CD14-positive monocyte (primary cell): ENCODE measurements at regions not wholly inside any gene's neighbourhood (a gene's known extent, or its start where the extent isn't known, plus 50 kb on each side); places are given as distances from the start of the nearest gene placed in this dataset.
"Not testable (repeated sequence)": the region's sequence is repeated elsewhere in the genome, so short reads cannot be mapped to it uniquely, and the experiment has no call there.

Source experiments
- DNase-seq, 3 donors: peaks; one replicate each; pipeline ENCODE4 v3.0.0-alpha.2; 2011 to 2022
- H2AFZ ChIP-seq: 2 replicates; pipeline ENCODE4 v1.6.0; 2012; ENCODE audit warnings: mild to moderate bottlenecking, low read depth, low read length, inconsistent platforms; ENCODE audit not compliant: insufficient read depth, poor library complexity, severe bottlenecking
- H3K27ac ChIP-seq, 2 donors: 1 replicate in 1 of 2; 2 replicates in 1 of 2; pipeline ENCODE4 v1.5.1; 2012 to 2013; ENCODE audit warnings: low read length in 2 of 2, control low read depth in 1 of 2, inconsistent platforms in 1 of 2, low read depth in 1 of 2, mild to moderate bottlenecking in 1 of 2
- H3K27me3 ChIP-seq, 2 donors: one replicate each; pipeline versions ENCODE4 v1.6.0 to v1.6.1; 2011 to 2013; ENCODE audit warnings: low read length in 2 of 2; ENCODE audit not compliant: control insufficient read depth in 2 of 2, insufficient read depth in 2 of 2
- H3K36me3 ChIP-seq, 2 donors: replicated peaks in 1 of 2; 1 replicate in 1 of 2; 2 replicates in 1 of 2; pipeline versions ENCODE4 v1.5.1 to v1.6.1; 2012 to 2013; ENCODE audit warnings: low read length in 2 of 2, control low read depth in 1 of 2, inconsistent platforms in 1 of 2, mild to moderate bottlenecking in 1 of 2; ENCODE audit not compliant: insufficient read depth in 2 of 2, control insufficient read depth in 1 of 2
- H3K4me1 ChIP-seq, 2 donors: 1 replicate in 1 of 2; 2 replicates in 1 of 2; pipeline versions ENCODE4 v1.5.1 to v1.6.1; 2012 to 2013; ENCODE audit warnings: low read length in 2 of 2, control low read depth in 1 of 2, inconsistent platforms in 1 of 2, mild to moderate bottlenecking in 1 of 2, moderate library complexity in 1 of 2; ENCODE audit not compliant: insufficient read depth in 2 of 2, control insufficient read depth in 1 of 2
- H3K4me2 ChIP-seq: replicated peaks from 2 replicates; pipeline ENCODE3; 2012; ENCODE audit warnings: low read length, moderate library complexity, mild to moderate bottlenecking; ENCODE audit not compliant: poor library complexity, severe bottlenecking; ENCODE audit errors: extremely low read depth
- H3K4me3 ChIP-seq, 3 experiments: fragments of 200-600 bp in 1 of 3; sonication (generic) in 1 of 3; replicated peaks in 1 of 3; 1 replicate in 2 of 3; 2 replicates in 1 of 3; pipeline ENCODE4 v1.5.1; 2011 to 2013; ENCODE audit warnings: low read length in 3 of 3, mild to moderate bottlenecking in 3 of 3, control low read depth in 2 of 3, low read depth in 2 of 3, inconsistent platforms in 1 of 3, moderate library complexity in 1 of 3
- H3K79me2 ChIP-seq: 2 replicates; pipeline ENCODE4 v1.6.0; 2012; ENCODE audit warnings: mild to moderate bottlenecking, control low read depth, inconsistent platforms, low read length, moderate library complexity; ENCODE audit not compliant: insufficient read depth
- H3K9ac ChIP-seq: 2 replicates; pipeline ENCODE4 v1.6.0; 2017; ENCODE audit warnings: low read length, mild to moderate bottlenecking; ENCODE audit not compliant: insufficient read depth, poor library complexity, severe bottlenecking
- H3K9me3 ChIP-seq, 2 donors: replicated peaks in 1 of 2; 1 replicate in 1 of 2; 2 replicates in 1 of 2; pipeline versions ENCODE4 v1.5.1 to v1.6.1; 2012 to 2013; ENCODE audit warnings: low read length in 2 of 2, control low read depth in 1 of 2; ENCODE audit not compliant: control insufficient read depth in 1 of 2, insufficient read depth in 1 of 2
- H4K20me1 ChIP-seq: 2 replicates; pipeline ENCODE4 v1.6.0; 2012; ENCODE audit warnings: mild to moderate bottlenecking, low read length, control low read depth, moderate library complexity; ENCODE audit not compliant: insufficient read depth
- H3K27ac Mint-ChIP-seq, 7 donors: one replicate each; pipeline ENCODE4 v1.8.0; 2020; ENCODE audit warnings: mild to moderate bottlenecking in 7 of 7, mixed read lengths in 7 of 7, moderate library complexity in 6 of 7, inconsistent platforms in 2 of 7
- H3K27me3 Mint-ChIP-seq, 3 donors: one replicate each; pipeline ENCODE4 v1.8.0; 2021 to 2022; ENCODE audit warnings: low read depth in 3 of 3, mild to moderate bottlenecking in 3 of 3, mixed read lengths in 3 of 3, moderate library complexity in 3 of 3, inconsistent platforms in 1 of 3
- H3K36me3 Mint-ChIP-seq, 2 donors: one replicate each; pipeline ENCODE4 v1.8.0; 2020; ENCODE audit warnings: mixed read lengths in 2 of 2, inconsistent platforms in 1 of 2, mild to moderate bottlenecking in 1 of 2
- H3K4me1 Mint-ChIP-seq: one replicate; pipeline ENCODE4 v1.8.0; 2020; ENCODE audit warnings: mild to moderate bottlenecking, mixed read lengths
- H3K4me3 Mint-ChIP-seq, 2 donors: one replicate each; pipeline ENCODE4 v1.8.0; 2020; ENCODE audit warnings: mild to moderate bottlenecking in 2 of 2, mixed read lengths in 2 of 2, moderate library complexity in 1 of 2
- H3K9me3 Mint-ChIP-seq, 7 donors: one replicate each; pipeline ENCODE4 v1.8.0; 2020 to 2022; ENCODE audit warnings: mixed read lengths in 7 of 7, mild to moderate bottlenecking in 6 of 7, moderate library complexity in 6 of 7, inconsistent platforms in 2 of 7
- WGBS: methylation state at CpG from one replicate; pipeline ENCODE4 v1.1.5; 2013; ENCODE audit warnings: missing lambda C conversion rate; ENCODE audit not compliant: insufficient coverage; 5-methylcytosine and 5-hydroxymethylcytosine counted together
- intact Hi-C, 2 donors: fragments of 100-400 bp; cut with micrococcal nuclease; formaldehyde crosslinking; loops; one replicate each; pipeline versions ENCODE4 v1.15.0 to v1.15.1; 2023

- H3K9me3 ChIP-seq, H3K27me3 Mint-ChIP-seq, DNase-seq, H4K20me1 ChIP-seq, H3K4me3 ChIP-seq, H3K4me1 ChIP-seq, H2AFZ ChIP-seq, H3K36me3 Mint-ChIP-seq, intact Hi-C loops, H3K27ac Mint-ChIP-seq, H3K4me1 Mint-ChIP-seq, H3K79me2 ChIP-seq, H3K4me2 ChIP-seq, H3K9ac ChIP-seq, H3K27ac ChIP-seq, H3K4me3 Mint-ChIP-seq, H3K27me3 ChIP-seq, H3K36me3 ChIP-seq: not testable (repeated sequence)
- peaks cover 0 to 12% (median 4%) of the 10 kb centered on the region in 7 donors for H3K9me3 Mint-ChIP-seq
- no CpG with 5 or more reads among the region's 1 CpG for WGBS
Observed at GRCh38 chr9:39018107-39018506, 269.9 kb downstream of the CNTNAP3 start.

- H3K4me2 ChIP-seq, H2AFZ ChIP-seq, H4K20me1 ChIP-seq, H3K9me3 ChIP-seq, H3K9ac ChIP-seq, DNase-seq, H3K79me2 ChIP-seq, H3K27ac Mint-ChIP-seq, H3K4me1 ChIP-seq, H3K4me1 Mint-ChIP-seq, H3K4me3 Mint-ChIP-seq, intact Hi-C loops, H3K36me3 Mint-ChIP-seq, H3K27me3 Mint-ChIP-seq, H3K9me3 Mint-ChIP-seq, H3K27me3 ChIP-seq, H3K4me3 ChIP-seq, H3K36me3 ChIP-seq, H3K27ac ChIP-seq: not testable (repeated sequence)
- no CpG with 5 or more reads among the region's 1 CpG for WGBS
Observed at GRCh38 chr9:39015178-39015577, 272.8 kb downstream of the CNTNAP3 start.

GRCh38 chr9:39014805-39015123 is 273.2 kb downstream of the CNTNAP3 start:
- H3K9me3 ChIP-seq, H3K4me3 Mint-ChIP-seq, H3K36me3 Mint-ChIP-seq, H3K79me2 ChIP-seq, H3K36me3 ChIP-seq, H3K4me2 ChIP-seq, H2AFZ ChIP-seq, H3K4me1 ChIP-seq, H3K4me3 ChIP-seq, H3K9me3 Mint-ChIP-seq, intact Hi-C loops, H3K27ac ChIP-seq, H3K9ac ChIP-seq, H3K27ac Mint-ChIP-seq, H3K27me3 Mint-ChIP-seq, H4K20me1 ChIP-seq, H3K4me1 Mint-ChIP-seq, H3K27me3 ChIP-seq: not testable (repeated sequence)
- peak in 1 of 3 donors; percentile 37 for DNase-seq

DNA sequence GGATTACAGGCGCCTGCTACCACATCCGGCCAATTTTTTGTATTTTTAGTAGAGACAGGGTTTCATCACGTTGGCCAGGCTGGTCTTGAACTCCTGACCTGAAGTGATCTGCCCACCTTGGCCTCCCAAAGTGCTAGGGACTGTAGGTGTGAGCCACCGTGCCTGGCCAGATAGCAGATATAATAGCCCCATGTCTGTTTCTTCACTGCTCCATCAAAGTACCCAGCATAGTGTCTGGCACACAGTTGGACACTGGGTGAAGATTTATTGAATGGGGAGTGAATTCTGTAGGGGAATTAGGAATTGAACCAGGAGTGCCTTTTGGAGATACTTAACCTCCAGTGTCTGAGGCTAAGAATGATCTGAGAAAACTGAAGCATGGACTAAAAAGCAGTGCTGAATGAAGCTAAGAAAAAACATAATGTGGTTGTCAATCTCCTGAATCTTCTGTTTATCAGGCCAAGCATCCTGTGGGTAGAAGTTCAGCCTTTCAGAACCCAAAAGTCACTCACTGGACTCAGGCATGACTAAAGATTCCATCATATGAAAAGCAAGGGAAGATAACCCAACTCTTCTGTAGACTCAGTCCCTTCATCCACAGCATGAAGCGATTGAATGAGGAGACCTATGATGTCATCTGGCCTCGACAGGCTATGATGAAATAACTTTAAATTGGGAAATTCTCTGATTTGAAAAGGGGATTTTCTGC is 273.7 kb downstream of the CNTNAP3 start:
- H3K4me3 Mint-ChIP-seq, H3K27ac ChIP-seq, H3K36me3 ChIP-seq, H3K4me1 Mint-ChIP-seq, H3K9ac ChIP-seq, H3K27me3 Mint-ChIP-seq, H3K4me3 ChIP-seq, H3K9me3 ChIP-seq, H3K4me2 ChIP-seq, intact Hi-C loops, H2AFZ ChIP-seq, DNase-seq, H3K27me3 ChIP-seq, H3K27ac Mint-ChIP-seq, H3K36me3 Mint-ChIP-seq, H3K79me2 ChIP-seq, H4K20me1 ChIP-seq, H3K9me3 Mint-ChIP-seq, H3K4me1 ChIP-seq: not testable (repeated sequence)
- WGBS: no CpG with 5 or more reads among the region's 6 CpGs
